Mesothelial cell of epicardium (in vitro differentiated cells): ENCODE measurements at regions not wholly inside any gene's neighbourhood (a gene's known extent, or its start where the extent isn't known, plus 50 kb on each side); places are given as distances from the start of the nearest gene placed in this dataset.

Experiments used
- DNase-seq, 2 experiments: peaks; one replicate each; pipeline ENCODE4 v3.0.0; 2021; ENCODE audit warnings: low spot score in 2 of 2; ENCODE audit not compliant: unreplicated experiment in 2 of 2
- H3K27ac Mint-ChIP-seq: 2 replicates; pipeline ENCODE4 v1.8.0; 2021; ENCODE audit warnings: mixed read lengths
- H3K27me3 Mint-ChIP-seq: 2 replicates; pipeline ENCODE4 v1.8.0; 2021; ENCODE audit warnings: low read depth, mixed read lengths
- H3K36me3 Mint-ChIP-seq: 2 replicates; pipeline ENCODE4 v1.8.0; 2021; ENCODE audit warnings: mixed read lengths
- H3K4me1 Mint-ChIP-seq: 2 replicates; pipeline ENCODE4 v1.8.0; 2021; ENCODE audit warnings: mixed read lengths
- H3K4me3 Mint-ChIP-seq: 2 replicates; pipeline ENCODE4 v1.8.0; 2021; ENCODE audit warnings: mild to moderate bottlenecking, moderate library complexity, mixed read lengths
- H3K9me3 Mint-ChIP-seq: 2 replicates; pipeline ENCODE4 v1.8.0; 2021; ENCODE audit warnings: mixed read lengths
- CTCF ChIP-seq: fragments of 200-600 bp; sonication (generic); IDR thresholded peaks from one replicate; pipeline ENCODE4 v1.5.0; 2021; ENCODE audit warnings: antibody characterized with exemption; ENCODE audit not compliant: unreplicated experiment

GRCh38 chr1:58842941-58843340 is 59.1 kb upstream of the JUN start:
- no peak for DNase-seq
- no peak overlapping the region for H3K27ac Mint-ChIP-seq
- TF ChIP-seq CTCF: no peak
- H3K4me3 Mint-ChIP-seq: no peak overlapping the region
- H3K27me3 Mint-ChIP-seq: no peaks in the 10 kb centered on the region
- H3K9me3 Mint-ChIP-seq: no peaks in the 10 kb centered on the region
- peaks cover 6% of the 10 kb centered on the region for H3K4me1 Mint-ChIP-seq
- no peaks in the 10 kb centered on the region for H3K36me3 Mint-ChIP-seq

DNA sequence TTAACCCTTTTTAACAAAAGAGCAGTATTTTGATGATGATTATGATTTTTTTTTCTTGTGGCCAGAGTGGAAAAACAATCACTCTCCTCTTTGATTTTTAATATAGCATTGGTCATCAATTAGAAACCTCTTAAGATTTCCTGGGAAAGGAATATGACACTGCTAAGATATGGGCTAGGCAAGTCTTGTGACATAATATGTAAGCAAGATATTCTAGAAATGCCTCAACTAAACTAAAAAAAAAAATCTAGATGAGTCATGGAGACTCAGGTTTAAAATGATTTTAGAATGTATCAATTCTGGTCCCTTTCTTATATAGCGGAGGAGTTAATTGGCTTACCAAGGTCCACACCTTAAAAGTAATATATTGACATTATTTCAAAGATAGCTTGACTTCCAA is 60.3 kb upstream of the JUN start:
- TF ChIP-seq CTCF: no peak
- Mint-ChIP-seq H3K9me3 (no peaks in the 10 kb centered on the region), H3K4me3 (no peak overlapping the region), H3K27ac (no peak overlapping the region), H3K4me1 (peaks cover 9% of the 10 kb centered on the region), H3K27me3 (no peaks in the 10 kb centered on the region), H3K36me3 (no peaks in the 10 kb centered on the region)
- DNase-seq: no peak

DNA sequence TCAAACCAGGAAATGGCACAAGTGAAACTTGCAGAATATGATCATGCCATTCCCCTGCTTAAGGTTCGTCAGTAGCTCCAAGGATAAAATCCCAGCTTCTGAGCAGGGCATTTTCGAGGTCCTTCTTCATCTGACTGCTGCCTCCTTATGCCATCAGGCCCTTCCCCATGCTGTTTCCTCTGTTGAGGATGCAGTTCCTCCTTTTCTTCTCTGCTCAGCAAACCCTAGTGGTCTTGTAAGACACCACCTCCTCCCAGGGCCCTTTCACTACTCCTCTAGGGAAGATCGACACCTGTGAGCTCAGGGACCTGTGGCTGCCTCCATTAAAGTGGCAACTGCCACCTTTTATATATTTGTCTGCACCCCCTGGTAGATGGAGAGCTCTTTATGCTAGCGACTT is 62.1 kb upstream of the JUN start:
- peaks cover 5% of the 10 kb centered on the region for H3K4me1 Mint-ChIP-seq
- no peak for DNase-seq
- no peak overlapping the region for H3K27ac Mint-ChIP-seq
- no peak overlapping the region for H3K4me3 Mint-ChIP-seq
- H3K27me3 Mint-ChIP-seq: no peaks in the 10 kb centered on the region
- H3K36me3 Mint-ChIP-seq: no peaks in the 10 kb centered on the region
- H3K9me3 Mint-ChIP-seq: no peaks in the 10 kb centered on the region
- no peak for TF ChIP-seq CTCF

GRCh38 chr1:58848818-58849411 is 65.1 kb upstream of the JUN start:
- TF ChIP-seq CTCF: no peak
- no peaks in the 10 kb centered on the region for H3K27me3 Mint-ChIP-seq
- no peak overlapping the region for H3K27ac Mint-ChIP-seq
- DNase-seq: no peak
- peaks cover 16% of the 10 kb centered on the region for H3K4me1 Mint-ChIP-seq
- H3K4me3 Mint-ChIP-seq: no peak overlapping the region
- H3K9me3 Mint-ChIP-seq: no peaks in the 10 kb centered on the region
- no peaks in the 10 kb centered on the region for H3K36me3 Mint-ChIP-seq

- Mint-ChIP-seq H3K4me3 (no peak overlapping the region), H3K9me3 (no peaks in the 10 kb centered on the region), H3K27ac (no peak overlapping the region), H3K4me1 (peaks cover 19% of the 10 kb centered on the region), H3K27me3 (no peaks in the 10 kb centered on the region), H3K36me3 (no peaks in the 10 kb centered on the region)
- no peak for TF ChIP-seq CTCF
- no peak for DNase-seq
Observed at GRCh38 chr1:58849551-58849950, 65.7 kb upstream of the JUN start.

- H3K9me3 Mint-ChIP-seq: no peaks in the 10 kb centered on the region
- DNase-seq: no peak
- H3K4me3 Mint-ChIP-seq: no peak overlapping the region
- H3K4me1 Mint-ChIP-seq: peaks cover 25% of the 10 kb centered on the region
- H3K27ac Mint-ChIP-seq: no peak overlapping the region
- no peaks in the 10 kb centered on the region for H3K36me3 Mint-ChIP-seq
- H3K27me3 Mint-ChIP-seq: no peaks in the 10 kb centered on the region
- TF ChIP-seq CTCF: no peak
Observed at GRCh38 chr1:58850636-58851035, 66.8 kb upstream of the JUN start.
